ENCODE measurements at regions not wholly inside any gene's neighbourhood (a gene's known extent, or its start where the extent isn't known, plus 50 kb on each side); places are given as distances from the start of the nearest gene placed in this dataset.

DNA sequence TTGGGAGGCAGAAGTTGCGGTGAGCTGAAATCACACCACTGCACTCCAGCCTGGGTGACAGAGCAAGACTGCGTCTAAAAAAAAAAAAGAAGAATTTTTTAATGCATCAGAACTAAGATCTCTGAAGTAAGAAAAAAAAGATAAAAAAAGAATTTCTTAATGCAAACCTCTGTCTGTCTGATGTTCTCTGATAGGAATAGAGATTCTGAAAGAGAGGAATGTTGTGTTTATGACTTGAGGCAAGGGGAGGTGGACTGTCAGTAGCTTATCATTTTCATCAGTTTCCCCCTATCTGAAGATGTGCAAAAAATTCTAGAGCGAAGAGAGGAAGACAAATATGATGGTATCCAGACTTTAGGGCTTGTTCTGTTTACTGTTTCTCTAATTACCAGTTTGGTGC lies 121.5 kb downstream of the SEC23IP start:
- CTCF ChIA-PET (ENCODE audit: unreplicated experiment) = no interaction called here

DNA sequence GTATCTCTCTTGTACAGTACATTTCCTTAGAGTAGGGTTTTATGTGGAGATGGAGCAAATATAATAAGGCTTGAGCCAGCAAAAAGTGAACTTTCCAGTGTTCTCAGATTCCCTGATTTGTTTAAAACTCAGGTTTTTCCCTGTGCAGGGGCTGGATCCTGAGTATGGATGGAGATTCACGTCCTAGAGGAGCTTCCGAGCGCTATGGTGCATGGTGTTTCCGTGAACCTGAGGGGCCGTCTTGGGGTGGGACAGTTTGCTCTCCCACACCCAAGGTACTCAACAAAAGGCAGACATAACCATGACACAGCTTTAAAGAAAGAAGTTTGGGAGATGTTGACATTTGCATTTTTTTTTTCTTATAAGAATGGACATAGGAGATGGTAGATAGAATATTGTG lies 122.5 kb downstream of the SEC23IP start:
- ChIA-PET CTCF (ENCODE audit: unreplicated experiment) (no interaction called here), POLR2A (no interaction called here)
- Histone ChIP-seq H3K27ac (ENCODE audit: low read depth, low read length, poor library complexity, severe bottlenecking) (no peak overlapping the region), H3K4me1 (ENCODE audit: insufficient read depth, low read length, poor library complexity, severe bottlenecking) (no peaks in the 10 kb centered on the region), H3K4me3 (ENCODE audit: low read depth, low read length, poor library complexity, severe bottlenecking) (no peak overlapping the region), H3K9me3 (ENCODE audit: low read length) (no peaks in the 10 kb centered on the region), H3K4me2 (ENCODE audit: low read length) (no peak overlapping the region), H2AFZ (ENCODE audit: low read length) (no peak overlapping the region), H4K20me1 (ENCODE audit: insufficient read depth, low read length) (no peaks in the 10 kb centered on the region), H3K36me3 (ENCODE audit: insufficient read depth, low read length) (no peaks in the 10 kb centered on the region), H3K9me2 (ENCODE audit: insufficient read depth, low read length) (no peaks in the 10 kb centered on the region), H3K79me2 (ENCODE audit: insufficient read depth, low read depth, low read length) (no peaks in the 10 kb centered on the region)
- no TSS peak for BruUV-seq (replicated peaks)
- intact Hi-C loops (cut with micrococcal nuclease; ENCODE audit: unreplicated experiment) = no loop called here
- no peak for DNase-seq (ENCODE audit: low spot score)
- TF ChIP-seq EZH2phosphoT487 (IDR thresholded peaks at IDR 0.05; ENCODE audit: borderline replicate concordance, low read depth, low read length) = no peak
- TF ChIP-seq, protein P1, sequence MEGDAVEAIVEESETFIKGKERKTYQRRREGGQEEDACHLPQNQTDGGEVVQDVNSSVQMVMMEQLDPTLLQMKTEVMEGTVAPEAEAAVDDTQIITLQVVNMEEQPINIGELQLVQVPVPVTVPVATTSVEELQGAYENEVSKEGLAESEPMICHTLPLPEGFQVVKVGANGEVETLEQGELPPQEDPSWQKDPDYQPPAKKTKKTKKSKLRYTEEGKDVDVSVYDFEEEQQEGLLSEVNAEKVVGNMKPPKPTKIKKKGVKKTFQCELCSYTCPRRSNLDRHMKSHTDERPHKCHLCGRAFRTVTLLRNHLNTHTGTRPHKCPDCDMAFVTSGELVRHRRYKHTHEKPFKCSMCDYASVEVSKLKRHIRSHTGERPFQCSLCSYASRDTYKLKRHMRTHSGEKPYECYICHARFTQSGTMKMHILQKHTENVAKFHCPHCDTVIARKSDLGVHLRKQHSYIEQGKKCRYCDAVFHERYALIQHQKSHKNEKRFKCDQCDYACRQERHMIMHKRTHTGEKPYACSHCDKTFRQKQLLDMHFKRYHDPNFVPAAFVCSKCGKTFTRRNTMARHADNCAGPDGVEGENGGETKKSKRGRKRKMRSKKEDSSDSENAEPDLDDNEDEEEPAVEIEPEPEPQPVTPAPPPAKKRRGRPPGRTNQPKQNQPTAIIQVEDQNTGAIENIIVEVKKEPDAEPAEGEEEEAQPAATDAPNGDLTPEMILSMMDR (conservative IDR thresholded peaks at IDR 0.05; ENCODE audit: low read length) = no peak

More for the DNA sequence above, 121.5 kb downstream of the SEC23IP start:
- H4K20me1 ChIP-seq (ENCODE audit: insufficient read depth, low read length) = no peaks in the 10 kb centered on the region
- no peak for TF ChIP-seq EZH2phosphoT487 (IDR thresholded peaks at IDR 0.05; ENCODE audit: borderline replicate concordance, low read depth, low read length)
- TF ChIP-seq, protein P1 (conservative IDR thresholded peaks at IDR 0.05; ENCODE audit: low read length) = no peak
- H2AFZ ChIP-seq (ENCODE audit: low read length) = no peak overlapping the region
- no peak overlapping the region for H3K27ac ChIP-seq (ENCODE audit: low read depth, low read length, poor library complexity, severe bottlenecking)
- intact Hi-C loops (cut with micrococcal nuclease; ENCODE audit: unreplicated experiment) = no loop called here
- no peaks in the 10 kb centered on the region for H3K9me2 ChIP-seq (ENCODE audit: insufficient read depth, low read length)
- no TSS peak for BruUV-seq (replicated peaks)
- no peak for DNase-seq (ENCODE audit: low spot score)
- H3K9me3 ChIP-seq (ENCODE audit: low read length) = no peaks in the 10 kb centered on the region
- no peak overlapping the region for H3K4me3 ChIP-seq (ENCODE audit: low read depth, low read length, poor library complexity, severe bottlenecking)
- no peaks in the 10 kb centered on the region for H3K4me1 ChIP-seq (ENCODE audit: insufficient read depth, low read length, poor library complexity, severe bottlenecking)
- no peak overlapping the region for H3K4me2 ChIP-seq (ENCODE audit: low read length)
- no peaks in the 10 kb centered on the region for H3K79me2 ChIP-seq (ENCODE audit: insufficient read depth, low read depth, low read length)
- POLR2A ChIA-PET = no interaction called here
- H3K36me3 ChIP-seq (ENCODE audit: insufficient read depth, low read length) = no peaks in the 10 kb centered on the region

DNA sequence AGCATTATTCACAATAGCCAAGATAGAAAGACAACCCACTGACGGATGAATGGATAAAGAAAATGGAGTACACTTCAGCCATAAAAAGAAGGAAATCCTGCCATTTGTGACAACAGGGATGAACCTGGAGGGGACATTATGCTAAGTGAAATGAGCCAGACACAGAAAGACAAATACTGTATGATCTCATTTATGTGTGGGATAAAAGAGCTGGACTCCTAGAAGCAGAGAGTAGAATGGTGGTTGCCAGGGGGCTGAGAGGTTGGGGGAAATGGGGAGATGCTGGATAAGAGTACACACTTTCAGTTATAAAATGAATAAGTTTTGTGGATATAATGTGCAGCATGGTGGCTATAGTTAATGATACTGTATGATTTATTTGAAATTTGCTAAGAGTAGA lies 124.4 kb downstream of the SEC23IP start:
- no peaks in the 10 kb centered on the region for H3K79me2 ChIP-seq (ENCODE audit: insufficient read depth, low read depth, low read length)
- H3K36me3 ChIP-seq (ENCODE audit: insufficient read depth, low read length) = no peaks in the 10 kb centered on the region
- no TSS peak for BruUV-seq (replicated peaks)
- no peak overlapping the region for H3K4me2 ChIP-seq (ENCODE audit: low read length)
- no peak overlapping the region for H3K27ac ChIP-seq (ENCODE audit: low read depth, low read length, poor library complexity, severe bottlenecking)
- no peaks in the 10 kb centered on the region for H3K9me3 ChIP-seq (ENCODE audit: low read length)
- H2AFZ ChIP-seq (ENCODE audit: low read length) = no peak overlapping the region
- no peak for TF ChIP-seq EZH2phosphoT487 (IDR thresholded peaks at IDR 0.05; ENCODE audit: borderline replicate concordance, low read depth, low read length)
- TF ChIP-seq, protein P1 (conservative IDR thresholded peaks at IDR 0.05; ENCODE audit: low read length) = no peak
- DNase-seq (ENCODE audit: low spot score) = no peak
- intact Hi-C loops (cut with micrococcal nuclease; ENCODE audit: unreplicated experiment) = no loop called here
- H3K4me1 ChIP-seq (ENCODE audit: insufficient read depth, low read length, poor library complexity, severe bottlenecking) = no peaks in the 10 kb centered on the region
- H4K20me1 ChIP-seq (ENCODE audit: insufficient read depth, low read length) = no peaks in the 10 kb centered on the region
- H3K9me2 ChIP-seq (ENCODE audit: insufficient read depth, low read length) = no peaks in the 10 kb centered on the region
- ChIA-PET POLR2A (no interaction called here), CTCF (ENCODE audit: unreplicated experiment) (no interaction called here)
- H3K4me3 ChIP-seq (ENCODE audit: low read depth, low read length, poor library complexity, severe bottlenecking) = no peak overlapping the region
